HG03521 (cell line): ENCODE measurements at regions not wholly inside any gene's neighbourhood (a gene's known extent, or its start where the extent isn't known, plus 50 kb on each side); places are given as distances from the start of the nearest gene placed in this dataset.

Experiments
- ATAC-seq: cut with Tn5 transposase; IDR thresholded peaks from one replicate; pipeline ENCODE4 v1.9.1; 2021; ENCODE audit warnings: mild to moderate bottlenecking, moderate library complexity; ENCODE audit not compliant: unreplicated experiment

GRCh38 chr6:134510920-134511319, 193.0 kb upstream of the SGK1 start:
- no peak for ATAC-seq

- no peak for ATAC-seq
Observed at GRCh38 chr6:134510142-134510541, 192.2 kb upstream of the SGK1 start.

GRCh38 chr6:134508862-134509498, 191.1 kb upstream of the SGK1 start:
- no peak for ATAC-seq

- no peak for ATAC-seq
Observed at GRCh38 chr6:134506162-134506561, 188.2 kb upstream of the SGK1 start.

- no peak for ATAC-seq
Observed at GRCh38 chr6:134503585-134504281, 185.8 kb upstream of the SGK1 start.

- ATAC-seq = no peak
Observed at GRCh38 chr6:134502614-134503549, 185.0 kb upstream of the SGK1 start.

- ATAC-seq = no peak
Observed at GRCh38 chr6:134495890-134496248, 178.0 kb upstream of the SGK1 start.

GRCh38 chr6:134495203-134495889, 177.4 kb upstream of the SGK1 start:
- ATAC-seq = no peak

GRCh38 chr6:134493789-134494188, 175.9 kb upstream of the SGK1 start:
- no peak for ATAC-seq

GRCh38 chr6:134491477-134491876, 173.6 kb upstream of the SGK1 start:
- ATAC-seq = no peak

- no peak for ATAC-seq
Observed at GRCh38 chr6:134482593-134483270, 164.8 kb upstream of the SGK1 start.

GRCh38 chr6:134481966-134482365, 164.1 kb upstream of the SGK1 start:
- no peak for ATAC-seq

- no peak for ATAC-seq
Observed at GRCh38 chr6:134480593-134480992, 162.7 kb upstream of the SGK1 start.

- ATAC-seq = no peak
Observed at GRCh38 chr6:134478764-134479399, 161.0 kb upstream of the SGK1 start.

GRCh38 chr6:134477991-134478635, 160.2 kb upstream of the SGK1 start:
- no peak for ATAC-seq

GRCh38 chr6:134474955-134475354, 157.0 kb upstream of the SGK1 start:
- no peak for ATAC-seq

- no peak for ATAC-seq
Observed at GRCh38 chr6:134472661-134473060, 154.7 kb upstream of the SGK1 start.

GRCh38 chr6:134472046-134472445, 154.1 kb upstream of the SGK1 start:
- no peak for ATAC-seq

GRCh38 chr6:134470457-134470975, 152.6 kb upstream of the SGK1 start:
- ATAC-seq = no peak
